HK-2 (cell line): ENCODE measurements at regions not wholly inside any gene's neighbourhood (a gene's known extent, or its start where the extent isn't known, plus 50 kb on each side); places are given as distances from the start of the nearest gene placed in this dataset.

ENCODE experiments used
- DNase-seq: peaks from one replicate; pipeline ENCODE4 v3.0.0-alpha.2; 2018; ENCODE audit not compliant: unreplicated experiment

GRCh38 chr11:30089921-30090320 is 73.1 kb upstream of the KCNA4 start:
- no peak for DNase-seq

GRCh38 chr11:30091246-30091645 is 74.4 kb upstream of the KCNA4 start:
- DNase-seq = no peak

- no peak for DNase-seq
Measured at GRCh38 chr11:30091737-30092136, 74.9 kb upstream of the KCNA4 start.

- DNase-seq = no peak
Measured at GRCh38 chr11:30092518-30092917, 75.7 kb upstream of the KCNA4 start.

GRCh38 chr11:30100495-30100894 is 83.7 kb upstream of the KCNA4 start:
- no peak for DNase-seq

- DNase-seq = no peak
Measured at GRCh38 chr11:30106222-30107181, 89.7 kb upstream of the KCNA4 start.

- DNase-seq = no peak
Measured at GRCh38 chr11:30107899-30108298, 91.1 kb upstream of the KCNA4 start.

GRCh38 chr11:30109774-30110173 is 92.9 kb upstream of the KCNA4 start:
- DNase-seq = no peak

- DNase-seq = no peak
Measured at GRCh38 chr11:30110691-30111090, 93.9 kb upstream of the KCNA4 start.

GRCh38 chr11:30111786-30112185 is 95.0 kb upstream of the KCNA4 start:
- DNase-seq = no peak

GRCh38 chr11:30113326-30113898 is 96.6 kb upstream of the KCNA4 start:
- DNase-seq = no peak

- DNase-seq = no peak
Measured at GRCh38 chr11:30116512-30116911, 99.7 kb upstream of the KCNA4 start.

- DNase-seq = no peak
Measured at GRCh38 chr11:30120045-30120589, 103.3 kb upstream of the KCNA4 start.

- DNase-seq = no peak
Measured at GRCh38 chr11:30125456-30125855, 105.4 kb upstream of the FSHB start.

GRCh38 chr11:30128269-30128932 is 102.4 kb upstream of the FSHB start:
- no peak for DNase-seq

GRCh38 chr11:30131535-30131934 is 99.3 kb upstream of the FSHB start:
- no peak for DNase-seq

GRCh38 chr11:30133281-30133680 is 97.5 kb upstream of the FSHB start:
- no peak for DNase-seq

- peak; percentile 8 for DNase-seq
Measured at GRCh38 chr11:30143098-30143705, 87.6 kb upstream of the FSHB start.

- no peak for DNase-seq
Measured at GRCh38 chr11:30147293-30147692, 83.5 kb upstream of the FSHB start.

GRCh38 chr11:30149998-30150397 is 80.8 kb upstream of the FSHB start:
- DNase-seq = no peak

GRCh38 chr11:30150425-30150824 is 80.4 kb upstream of the FSHB start:
- no peak for DNase-seq

GRCh38 chr11:30153008-30153407 is 77.8 kb upstream of the FSHB start:
- no peak for DNase-seq
